NCI-H1417 (cell line): ENCODE measurements at regions not wholly inside any gene's neighbourhood (a gene's known extent, or its start where the extent isn't known, plus 50 kb on each side); places are given as distances from the start of the nearest gene placed in this dataset.
"Not testable (repeated sequence)": the region's sequence is repeated elsewhere in the genome, so short reads cannot be mapped to it uniquely, and the experiment has no call there.

Experiments
- DNase-seq, 3 experiments: peaks; one replicate each; lab custom pipeline; 2025; lab: John Stamatoyannopoulos, UW

DNA sequence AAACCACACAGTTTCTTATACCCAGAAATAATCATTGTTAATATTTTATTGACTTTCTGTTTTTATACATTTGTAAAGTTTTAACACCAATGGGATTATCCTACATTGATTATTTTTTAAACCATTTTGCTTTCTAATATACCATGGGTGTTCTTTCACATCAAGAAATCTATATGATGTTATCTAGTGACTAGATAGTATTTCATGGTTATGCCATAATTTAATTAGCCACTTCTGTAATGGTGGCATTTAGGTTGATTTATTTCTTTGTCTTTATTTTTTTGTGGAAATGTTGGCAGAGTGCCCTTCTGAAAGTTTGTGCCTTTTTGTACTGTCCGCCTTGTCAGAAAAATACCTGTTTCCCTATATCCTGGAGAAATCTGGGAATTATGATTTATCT lies 193.3 kb downstream of the CEP135 start:
- DNase-seq: no peak

GRCh38 chr4:56139241-56139827 lies 190.6 kb downstream of the CEP135 start:
- DNase-seq: no peak

GRCh38 chr4:56134834-56135233 lies 186.1 kb downstream of the CEP135 start:
- DNase-seq: not testable (repeated sequence)

- DNase-seq: no peak
Observed at GRCh38 chr4:56134266-56134665, 185.5 kb downstream of the CEP135 start.

- DNase-seq: no peak
Observed at GRCh38 chr4:56132835-56133234, 184.1 kb downstream of the CEP135 start.

DNA sequence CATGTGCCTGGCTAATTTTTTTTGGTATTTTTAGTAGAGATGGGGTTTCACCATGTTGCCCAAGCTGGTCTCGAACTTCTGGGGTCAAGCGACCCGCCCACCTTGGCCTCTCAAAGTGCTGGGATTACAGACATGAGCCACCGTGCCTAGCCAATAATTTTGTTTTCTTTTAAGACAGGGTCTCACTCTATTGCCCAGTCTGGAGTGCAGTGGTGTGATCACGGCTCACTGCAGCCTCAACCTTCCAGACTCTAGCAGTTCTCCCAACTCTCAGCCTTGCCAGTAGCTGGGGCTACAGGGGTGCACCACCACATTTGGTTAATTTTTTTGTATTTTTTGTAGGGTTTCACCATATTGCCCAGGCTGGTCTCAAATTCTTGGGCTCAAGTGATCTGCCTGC lies 183.4 kb downstream of the CEP135 start:
- DNase-seq: not testable (repeated sequence)

GRCh38 chr4:56130606-56131155 lies 181.9 kb downstream of the CEP135 start:
- peak in 1 of 3 experiments; percentile 39 for DNase-seq

GRCh38 chr4:56129431-56129861 lies 180.7 kb downstream of the CEP135 start:
- DNase-seq: peak in 2 of 3 experiments; percentile 16 to 17

GRCh38 chr4:56128213-56128612 lies 179.5 kb downstream of the CEP135 start:
- DNase-seq: peak in 1 of 3 experiments; percentile 2

DNA sequence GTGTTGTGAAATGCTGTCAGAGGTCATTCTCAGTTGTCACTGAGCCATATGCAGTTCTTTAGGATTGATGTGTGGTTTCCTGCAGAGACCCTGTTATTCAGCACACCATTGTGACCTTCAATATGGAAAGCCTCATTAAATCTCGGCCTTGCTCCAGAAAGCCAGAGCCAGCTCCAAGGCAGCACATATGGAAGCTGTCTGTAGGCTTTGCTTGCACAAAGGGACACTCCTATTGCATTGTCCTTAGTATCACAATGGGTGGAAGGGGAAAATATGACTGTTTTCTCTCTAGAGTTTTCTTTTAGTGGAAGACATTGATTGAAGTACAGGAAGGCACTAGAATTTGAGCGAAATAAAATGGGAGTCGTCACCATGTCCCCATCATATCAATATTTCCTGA lies 179.0 kb downstream of the CEP135 start:
- DNase-seq: no peak

DNA sequence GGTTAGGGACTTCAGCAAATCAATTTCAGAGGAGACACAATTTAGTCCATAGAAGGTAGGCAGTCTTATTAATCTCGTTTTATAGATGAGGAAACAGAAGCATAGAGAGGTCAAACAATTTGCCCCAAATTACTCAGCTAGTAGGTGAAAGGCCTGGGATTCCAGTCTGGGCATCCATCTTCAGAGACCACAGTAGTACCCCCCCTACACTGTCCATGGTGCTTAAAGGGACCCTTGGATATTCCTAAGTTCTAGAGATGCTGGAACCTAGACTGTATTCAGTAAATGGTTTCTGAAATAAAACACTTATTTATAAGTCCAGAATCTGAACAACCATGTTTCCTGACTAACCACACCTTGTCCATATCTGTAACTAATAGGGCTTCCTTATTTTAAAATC lies 174.8 kb downstream of the CEP135 start:
- no peak for DNase-seq

- no peak for DNase-seq
Observed at GRCh38 chr4:56123051-56123450, 174.3 kb downstream of the CEP135 start.

- no peak for DNase-seq
Observed at GRCh38 chr4:56118845-56119244, 170.1 kb downstream of the CEP135 start.

DNA sequence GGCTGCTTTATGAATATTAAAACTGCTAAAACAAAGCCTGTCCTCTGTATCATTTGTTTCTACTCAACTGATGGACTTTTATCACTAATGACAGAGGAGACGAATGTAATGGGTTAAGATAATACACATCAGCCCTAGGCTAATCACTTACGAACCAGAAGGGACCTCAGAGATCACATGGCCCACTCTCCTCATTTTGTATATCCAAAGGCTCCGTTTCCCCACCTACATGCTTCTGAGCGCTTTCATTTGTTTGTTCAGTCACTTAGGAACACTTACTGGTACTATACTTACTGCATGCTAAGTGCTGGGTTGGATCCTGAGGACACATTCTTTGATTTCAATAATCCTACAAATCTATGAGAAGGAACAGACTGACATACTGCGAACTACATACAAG lies 169.3 kb downstream of the CEP135 start:
- peak in 2 of 3 experiments; percentile 5 to 84 for DNase-seq

DNA sequence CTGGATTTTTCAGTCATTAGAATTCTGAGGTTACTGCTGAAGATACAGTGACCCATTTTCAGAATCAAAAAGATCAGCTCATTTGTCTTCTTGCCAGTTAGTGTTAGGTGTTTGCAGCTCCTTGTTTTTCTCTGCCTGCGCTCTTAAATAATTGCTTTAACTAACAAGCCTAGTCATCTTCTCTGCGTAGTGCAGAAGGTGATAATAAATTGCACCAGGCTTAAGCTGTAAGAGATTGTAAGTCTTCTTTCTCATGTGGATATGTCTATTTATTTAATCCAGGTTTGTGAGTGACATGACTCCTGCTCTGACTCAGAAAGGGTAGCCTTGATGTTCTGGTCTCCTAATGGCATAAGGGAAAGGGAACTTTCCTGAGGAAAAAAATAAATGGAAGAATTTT lies 167.2 kb downstream of the CEP135 start:
- no peak for DNase-seq

DNA sequence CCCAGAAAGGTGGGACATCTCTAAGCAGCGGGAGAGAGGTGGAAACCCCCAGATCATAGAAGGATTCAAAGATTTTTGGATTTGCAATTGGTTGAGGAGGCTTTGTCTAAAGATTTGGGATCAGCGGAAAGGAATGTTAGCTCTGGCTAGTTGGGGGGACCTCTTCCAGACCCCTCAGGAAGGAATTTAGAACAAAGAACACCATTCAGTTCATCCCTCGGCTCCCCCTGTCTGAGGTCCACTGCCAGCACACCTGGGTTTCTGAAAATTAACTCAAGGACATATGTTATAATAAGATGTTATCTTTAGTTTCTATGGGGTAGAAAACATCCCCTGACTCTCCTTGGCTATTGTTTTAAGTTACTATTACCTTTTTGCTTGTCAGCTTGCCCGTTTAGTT lies 163.6 kb downstream of the CEP135 start:
- no peak for DNase-seq

DNA sequence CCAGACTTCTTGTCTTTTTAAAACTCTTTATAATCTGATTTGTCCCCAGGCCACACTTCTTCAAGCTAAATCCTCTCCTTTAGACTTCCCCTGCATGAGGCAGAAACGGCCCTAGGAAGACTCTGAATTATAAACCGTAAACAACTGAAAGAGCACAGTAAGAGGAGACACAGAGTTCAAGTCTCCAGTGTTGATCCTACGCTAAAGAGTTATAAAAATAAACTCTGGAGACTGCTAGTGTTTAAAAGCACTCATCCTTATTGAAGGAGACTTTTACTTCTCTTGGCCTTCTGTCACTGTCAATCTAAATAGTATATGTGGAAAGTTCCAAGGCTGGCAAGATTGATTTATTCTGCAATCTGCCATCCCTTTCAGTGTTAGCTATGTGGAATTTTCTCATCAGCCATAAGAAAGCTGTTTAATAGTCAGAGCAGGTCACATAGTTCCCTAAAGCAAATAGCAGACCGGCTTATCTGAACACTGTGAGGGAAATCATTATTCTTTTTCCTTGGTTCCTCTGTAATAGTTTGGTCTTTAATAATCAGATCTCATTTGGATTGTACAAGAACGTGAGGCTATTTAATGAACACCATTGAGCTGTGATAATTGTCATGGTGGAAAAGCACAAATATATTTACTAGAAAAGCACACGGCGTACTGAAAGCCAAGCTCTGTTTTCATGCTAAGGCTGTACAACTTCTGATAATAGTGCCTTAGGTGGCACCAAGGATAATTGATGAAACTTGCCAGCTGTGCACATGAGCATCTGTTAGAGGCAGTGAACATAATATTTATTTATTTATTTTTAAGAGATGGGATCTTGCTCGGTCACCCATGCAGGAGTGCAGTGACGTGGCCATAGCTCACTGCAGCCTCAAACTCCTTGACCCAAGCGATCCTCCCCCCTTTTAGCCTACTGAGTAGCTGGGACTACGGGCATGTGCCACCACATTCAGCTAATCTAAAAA lies 157.7 kb downstream of the CEP135 start:
- DNase-seq: peak in 1 of 3 experiments; percentile 37

DNA sequence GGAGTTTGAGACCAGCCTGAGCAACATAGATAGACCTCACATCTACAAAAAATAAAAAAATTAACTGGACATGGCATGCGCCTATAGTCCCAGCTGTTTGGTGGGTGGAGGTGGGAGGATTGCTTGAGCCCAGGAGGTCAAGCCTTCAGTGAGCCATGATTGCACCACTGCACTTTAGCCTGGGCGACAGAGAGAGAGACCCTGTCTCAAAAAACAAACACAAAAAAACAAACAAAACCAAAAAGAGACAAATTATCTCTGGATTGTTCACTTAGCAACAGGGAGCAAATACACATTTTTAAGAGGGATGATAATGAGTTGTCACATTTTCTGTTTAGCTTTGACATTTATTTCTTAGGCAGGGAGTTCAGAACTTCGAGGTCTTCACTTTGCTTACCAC lies 155.4 kb downstream of the CEP135 start:
- DNase-seq: no peak

GRCh38 chr4:56102601-56103000 lies 153.9 kb downstream of the CEP135 start:
- peak in 1 of 3 experiments; percentile 24 for DNase-seq

DNA sequence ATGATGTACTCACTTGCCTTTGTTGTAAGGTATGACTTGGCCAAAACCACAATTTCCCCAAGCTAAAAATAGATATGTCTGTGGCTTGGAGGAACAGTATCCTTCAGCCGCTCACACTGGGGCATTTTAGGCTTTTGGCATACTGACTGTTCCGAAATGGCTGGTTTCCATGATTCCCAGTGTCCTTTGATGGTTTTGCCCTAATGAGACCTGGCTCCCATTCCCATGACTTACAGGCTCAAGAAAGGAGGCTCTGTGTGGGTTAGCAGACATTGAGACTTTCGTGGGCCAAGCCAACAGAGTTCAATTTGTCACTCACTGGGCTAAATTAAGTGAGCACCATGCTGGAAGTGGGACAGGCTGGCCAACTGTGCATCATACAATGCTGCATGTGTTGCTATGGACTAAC lies 150.6 kb downstream of the CEP135 start:
- DNase-seq: no peak

DNA sequence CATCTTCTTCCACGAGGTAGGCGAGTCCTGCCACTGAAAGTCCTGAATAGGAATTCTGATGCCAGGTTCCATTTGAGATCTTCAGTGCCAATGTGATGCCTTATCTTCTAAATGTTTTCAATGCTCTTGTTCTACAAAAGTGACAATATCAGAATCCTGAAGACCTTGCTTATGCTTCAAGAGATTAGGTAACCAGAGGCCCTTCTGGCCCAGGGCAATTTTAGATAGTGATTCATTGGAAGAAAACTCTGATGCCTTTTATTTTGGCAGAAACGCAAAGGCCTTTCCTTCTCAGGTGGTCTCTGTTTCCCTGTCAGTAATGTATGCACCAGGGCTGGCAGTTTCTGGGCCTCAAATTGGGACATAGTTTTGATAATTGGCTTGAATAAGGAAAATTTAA lies 144.8 kb downstream of the CEP135 start:
- no peak for DNase-seq

- no peak for DNase-seq
Observed at GRCh38 chr4:56092540-56092939, 143.8 kb downstream of the CEP135 start.

GRCh38 chr4:56086561-56086960 lies 137.8 kb downstream of the CEP135 start:
- no peak for DNase-seq
